ENCODE measurements at regions not wholly inside any gene's neighbourhood (a gene's known extent, or its start where the extent isn't known, plus 50 kb on each side); places are given as distances from the start of the nearest gene placed in this dataset.
A peak's percentile ranks its signal among the peaks of the same experiment; 100 is the strongest.

GRCh38 chrX:76228499-76228898 lies 55.6 kb downstream of the PBDC1 start:
- no peak for DNase-seq (ENCODE audit: low read depth in 1 of 2, low spot score in 1 of 2)

GRCh38 chrX:76248901-76249300 lies 76.0 kb downstream of the PBDC1 start:
- no peak for DNase-seq (ENCODE audit: low read depth in 1 of 2, low spot score in 1 of 2)

GRCh38 chrX:76253432-76253831 lies 80.6 kb downstream of the PBDC1 start:
- peak in 1 of 2 donors; percentile 9 for DNase-seq (ENCODE audit: low read depth in 1 of 2, low spot score in 1 of 2)

GRCh38 chrX:76279007-76279406 lies 106.1 kb downstream of the PBDC1 start:
- DNase-seq (ENCODE audit: low read depth in 1 of 2, low spot score in 1 of 2), result peak in 1 of 2 donors; percentile 8
